B cell (primary cell): ENCODE measurements at regions not wholly inside any gene's neighbourhood (a gene's known extent, or its start where the extent isn't known, plus 50 kb on each side); places are given as distances from the start of the nearest gene placed in this dataset.

Source experiments
- ATAC-seq: fragments of 200-7000 bp; cut with Tn5 transposase; one replicate; pipeline ENCODE4 v1.10.0; 2021; ENCODE audit warnings: low read depth, mild to moderate bottlenecking, moderate number of reproducible peaks, moderate library complexity
- CTCF ChIA-PET: fragments of 350-600 bp; sonication (Branson Sonifier 250); formaldehyde crosslinking; loops from one replicate; lab custom pipeline; 2021; ENCODE audit warnings: antibody characterized with exemption, inconsistent platforms; lab: Charles Lee
- POLR2A ChIA-PET: fragments of 350-600 bp; sonication (Branson Sonifier 250); formaldehyde crosslinking; loops from one replicate; lab custom pipeline; 2021; ENCODE audit warnings: antibody characterized with exemption; lab: Charles Lee
- DNase-seq: peaks from one replicate; pipeline ENCODE4 v3.0.0; 2013
- H2AFZ ChIP-seq: 2 replicates; pipeline ENCODE4 v1.6.1; 2012; ENCODE audit warnings: mild to moderate bottlenecking, low read depth, low read length; ENCODE audit not compliant: insufficient read depth, poor library complexity, severe bottlenecking
- H3K27ac ChIP-seq, 2 donors: 1 replicate in 1 of 2; 2 replicates in 1 of 2; pipeline ENCODE4 v1.5.1; 2012 to 2013; ENCODE audit warnings: low read length in 2 of 2, mild to moderate bottlenecking in 2 of 2, moderate library complexity in 1 of 2
- H3K27me3 ChIP-seq, 4 experiments: fragments of 200-600 bp in 1 of 4; sonication (generic) in 1 of 4; replicated peaks in 1 of 4; 1 replicate in 2 of 4; 2 replicates in 2 of 4; pipeline versions ENCODE4 v1.6.1 to v1.7.0; 2013 to 2016; ENCODE audit warnings: low read length in 3 of 4, mild to moderate bottlenecking in 2 of 4, mixed read lengths in 1 of 4, moderate library complexity in 1 of 4; ENCODE audit not compliant: insufficient read depth in 4 of 4, control insufficient read depth in 3 of 4; ENCODE audit errors: control extremely low read depth in 1 of 4
- H3K36me3 ChIP-seq, 2 experiments: replicated peaks in 1 of 2; 1 replicate in 1 of 2; 2 replicates in 1 of 2; pipeline versions ENCODE4 v1.6.1 to v1.7.1; 2013; ENCODE audit warnings: low read length in 1 of 2; ENCODE audit not compliant: insufficient read depth in 2 of 2, control insufficient read depth in 1 of 2; ENCODE audit errors: control extremely low read depth in 1 of 2, extremely low read depth in 1 of 2
- H3K4me1 ChIP-seq, 2 donors: fragments of 200-600 bp in 1 of 2; sonication (generic) in 1 of 2; 1 replicate in 1 of 2; 2 replicates in 1 of 2; pipeline versions ENCODE4 v1.5.1 to v1.6.1; 2013 to 2017; ENCODE audit warnings: low read length in 2 of 2; ENCODE audit not compliant: control insufficient read depth in 2 of 2, insufficient read depth in 2 of 2
- H3K4me2 ChIP-seq: replicated peaks from 2 replicates; pipeline ENCODE3; 2012; ENCODE audit warnings: mild to moderate bottlenecking, low read depth, low read length; ENCODE audit not compliant: poor library complexity, severe bottlenecking
- H3K4me3 ChIP-seq, 5 experiments: fragments of 200-600 bp in 1 of 5; sonication (generic) in 1 of 5; 1 replicate in 3 of 5; 2 replicates in 2 of 5; pipeline versions ENCODE4 v1.5.1 to v1.7.0; 2011 to 2016; ENCODE audit warnings: low read length in 4 of 5, mild to moderate bottlenecking in 4 of 5, low read depth in 2 of 5, control low read depth in 1 of 5, moderate library complexity in 1 of 5; ENCODE audit not compliant: insufficient read depth in 1 of 5; ENCODE audit errors: control extremely low read depth in 1 of 5, extremely low read depth in 1 of 5
- H3K79me2 ChIP-seq: fragments of 200-600 bp; sonication (generic); one replicate; pipeline ENCODE4 v1.6.0; 2016; ENCODE audit warnings: low read length; ENCODE audit not compliant: control insufficient read depth, insufficient read depth
- H3K9ac ChIP-seq: fragments of 200-600 bp; sonication (generic); 2 replicates; pipeline ENCODE4 v1.6.1; 2017; ENCODE audit warnings: mild to moderate bottlenecking, low read length, moderate library complexity
- H3K9me3 ChIP-seq, 3 donors: one replicate each; pipeline versions ENCODE4 v1.6.1 to v1.7.1; 2013; ENCODE audit warnings: low read length in 2 of 3; ENCODE audit not compliant: control insufficient read depth in 2 of 3, insufficient read depth in 1 of 3; ENCODE audit errors: control extremely low read depth in 1 of 3
- H4K20me1 ChIP-seq: 2 replicates; pipeline ENCODE4 v1.6.0; 2012; ENCODE audit warnings: mild to moderate bottlenecking, low read length; ENCODE audit not compliant: insufficient read depth, control insufficient read depth, poor library complexity, severe bottlenecking
- H3K27ac Mint-ChIP-seq: one replicate; pipeline ENCODE4 v1.8.0; 2021; ENCODE audit warnings: mixed read lengths
- H3K27me3 Mint-ChIP-seq: one replicate; pipeline ENCODE4 v1.8.0; 2021; ENCODE audit warnings: mixed read lengths
- H3K4me1 Mint-ChIP-seq: one replicate; pipeline ENCODE4 v1.8.0; 2021; ENCODE audit warnings: mixed read lengths
- H3K4me3 Mint-ChIP-seq: one replicate; pipeline ENCODE4 v1.8.0; 2021; ENCODE audit warnings: mixed read lengths
- H3K9me3 Mint-ChIP-seq: one replicate; pipeline ENCODE4 v1.8.0; 2022; ENCODE audit warnings: mixed read lengths; ENCODE audit not compliant: insufficient read depth
- CTCF ChIP-seq: fragments of 200-600 bp; IDR thresholded peaks from one replicate; pipeline ENCODE4 v1.8.0; 2022; ENCODE audit warnings: antibody characterized with exemption, mild to moderate bottlenecking
- EZH2 ChIP-seq: IDR thresholded peaks from 2 replicates; pipeline ENCODE4 v1.6.1; 2012; ENCODE audit warnings: borderline replicate concordance, low read depth, mild to moderate bottlenecking, moderate library complexity, low read length; ENCODE audit not compliant: insufficient read depth, poor library complexity, severe bottlenecking
- WGBS: methylation state at CpG from one replicate; pipeline ENCODE4 v1.1.5; 2013; ENCODE audit warnings: missing lambda C conversion rate; ENCODE audit not compliant: insufficient coverage; 5-methylcytosine and 5-hydroxymethylcytosine counted together
- intact Hi-C: fragments of 100-400 bp; cut with micrococcal nuclease; formaldehyde crosslinking; loops from one replicate; pipeline ENCODE4 v1.10.0; 2022

- Mint-ChIP-seq H3K27ac (no peak overlapping the region), H3K4me1 (no peaks in the 10 kb centered on the region), H3K4me3 (no peak overlapping the region), H3K9me3 (no peaks in the 10 kb centered on the region), H3K27me3 (no peaks in the 10 kb centered on the region)
- H3K79me2 ChIP-seq, result no peaks in the 10 kb centered on the region
- H3K27ac ChIP-seq, result no peak overlapping the region
- no peak overlapping the region for H2AFZ ChIP-seq
- no peaks in the 10 kb centered on the region for H3K9me3 ChIP-seq
- no peak overlapping the region for H3K4me2 ChIP-seq
- DNase-seq, result no peak
- H3K36me3 ChIP-seq, result no peaks in the 10 kb centered on the region
- no peak overlapping the region for H3K4me3 ChIP-seq
- WGBS, result no CpG with 5 or more reads among the region's 3 CpGs
- no peak overlapping the region for H3K9ac ChIP-seq
- ChIA-PET POLR2A (no interaction called here), CTCF (no interaction called here)
- no peaks in the 10 kb centered on the region for H3K4me1 ChIP-seq
- TF ChIP-seq EZH2 (no peak), CTCF (no peak)
- ATAC-seq, result no peak
- intact Hi-C loops, result no loop called here
- H3K27me3 ChIP-seq, result no peaks in the 10 kb centered on the region
- H4K20me1 ChIP-seq, result no peaks in the 10 kb centered on the region
Observed at GRCh38 chr6:67779876-67780275, 855.2 kb upstream of the ADGRB3 start.

- CTCF ChIA-PET, result interaction anchor here (1.6 kb wide), 1 partner anchor 9 kb away, joined by 3 read pairs; no protein-coding TSS in a partner anchor
- H3K4me3 Mint-ChIP-seq, result no peak overlapping the region
- WGBS, result no CpG with 5 or more reads among the region's 1 CpG
- ATAC-seq, result no peak
- H3K27ac Mint-ChIP-seq, result no peak overlapping the region
- Histone ChIP-seq H3K27me3 (no peaks in the 10 kb centered on the region), H3K9me3 (no peaks in the 10 kb centered on the region), H3K4me3 (no peak overlapping the region), H2AFZ (no peak overlapping the region), H3K4me2 (no peak overlapping the region), H3K79me2 (no peaks in the 10 kb centered on the region), H3K9ac (no peak overlapping the region), H3K36me3 (no peaks in the 10 kb centered on the region), H4K20me1 (no peaks in the 10 kb centered on the region), H3K27ac (no peak overlapping the region), H3K4me1 (no peaks in the 10 kb centered on the region)
- no peaks in the 10 kb centered on the region for H3K4me1 Mint-ChIP-seq
- intact Hi-C loops, result no loop called here
- DNase-seq, result no peak
- TF ChIP-seq EZH2, result no peak
- no peaks in the 10 kb centered on the region for H3K9me3 Mint-ChIP-seq
- POLR2A ChIA-PET, result no interaction called here
- H3K27me3 Mint-ChIP-seq, result no peaks in the 10 kb centered on the region
Observed at GRCh38 chr6:67775333-67775732, 859.7 kb upstream of the ADGRB3 start.
